ENCODE measurements at regions not wholly inside any gene's neighbourhood (a gene's known extent, or its start where the extent isn't known, plus 50 kb on each side); places are given as distances from the start of the nearest gene placed in this dataset.

DNA sequence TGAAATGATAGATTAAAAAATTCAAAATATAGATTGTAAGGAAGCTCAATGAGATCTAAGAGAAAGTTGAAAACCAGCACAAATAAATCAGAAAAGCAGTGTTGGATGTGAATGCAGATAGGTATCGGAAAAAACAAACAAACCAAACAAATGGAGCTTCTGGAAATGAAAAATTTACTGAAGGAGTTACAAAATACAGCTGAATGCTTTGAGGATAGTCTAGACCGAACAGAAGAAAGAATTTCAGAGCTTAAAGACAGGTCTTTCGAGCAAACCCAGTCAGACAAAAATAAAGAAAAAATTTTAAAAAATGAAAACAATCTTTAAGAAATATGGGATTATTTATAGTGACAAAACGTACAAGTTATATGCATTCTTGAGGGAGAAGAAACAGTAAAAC lies 146.7 kb downstream of the FAM83B start:
- DNase-seq (ENCODE audit: low read depth, low spot score), result no peak
- no peaks in the 10 kb centered on the region for H3K9me2 ChIP-seq (ENCODE audit: insufficient read depth)
- H3K36me3 ChIP-seq (ENCODE audit: control insufficient read depth in 1 of 2, insufficient read depth in 2 of 2, low read length in 2 of 2), result no peaks in the 10 kb centered on the region
- H3K27ac ChIP-seq (ENCODE audit: low read depth, low read length), result no peak overlapping the region
- intact Hi-C loops (cut with micrococcal nuclease), result no loop called here
- no TSS peak for BruUV-seq (replicated peaks)
- H4K20me1 ChIP-seq (ENCODE audit: insufficient read depth), result no peaks in the 10 kb centered on the region
- no peak for TF ChIP-seq YY1 (IDR thresholded peaks at IDR 0.05; ENCODE audit: extremely low read depth, insufficient replicate concordance, low read depth, low read length)
- no peak for TF ChIP-seq SIN3A (IDR thresholded peaks at IDR 0.05; ENCODE audit: low read depth)
- no peak for TF ChIP-seq ZNF274 (IDR thresholded peaks at IDR 0.05; ENCODE audit: low read depth, low read length)
- TF ChIP-seq SRF (IDR thresholded peaks at IDR 0.05; ENCODE audit: low read depth), result no peak
- TF ChIP-seq POLR2AphosphoS5 (IDR thresholded peaks at IDR 0.05; ENCODE audit: low read depth, low read length), result no peak
- TF ChIP-seq EGR1 (IDR thresholded peaks at IDR 0.05; ENCODE audit: low read depth), result no peak
- TF ChIP-seq TCF7L2 (IDR thresholded peaks at IDR 0.05; ENCODE audit: borderline replicate concordance, extremely low read depth, insufficient read depth, insufficient read length), result no peak
- TF ChIP-seq ZFX (IDR thresholded peaks at IDR 0.05), result no peak
- TF ChIP-seq, protein P1, sequence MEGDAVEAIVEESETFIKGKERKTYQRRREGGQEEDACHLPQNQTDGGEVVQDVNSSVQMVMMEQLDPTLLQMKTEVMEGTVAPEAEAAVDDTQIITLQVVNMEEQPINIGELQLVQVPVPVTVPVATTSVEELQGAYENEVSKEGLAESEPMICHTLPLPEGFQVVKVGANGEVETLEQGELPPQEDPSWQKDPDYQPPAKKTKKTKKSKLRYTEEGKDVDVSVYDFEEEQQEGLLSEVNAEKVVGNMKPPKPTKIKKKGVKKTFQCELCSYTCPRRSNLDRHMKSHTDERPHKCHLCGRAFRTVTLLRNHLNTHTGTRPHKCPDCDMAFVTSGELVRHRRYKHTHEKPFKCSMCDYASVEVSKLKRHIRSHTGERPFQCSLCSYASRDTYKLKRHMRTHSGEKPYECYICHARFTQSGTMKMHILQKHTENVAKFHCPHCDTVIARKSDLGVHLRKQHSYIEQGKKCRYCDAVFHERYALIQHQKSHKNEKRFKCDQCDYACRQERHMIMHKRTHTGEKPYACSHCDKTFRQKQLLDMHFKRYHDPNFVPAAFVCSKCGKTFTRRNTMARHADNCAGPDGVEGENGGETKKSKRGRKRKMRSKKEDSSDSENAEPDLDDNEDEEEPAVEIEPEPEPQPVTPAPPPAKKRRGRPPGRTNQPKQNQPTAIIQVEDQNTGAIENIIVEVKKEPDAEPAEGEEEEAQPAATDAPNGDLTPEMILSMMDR (IDR thresholded peaks at IDR 0.05 in 2 of 3, conservative IDR thresholded peaks at IDR 0.05 in 1 of 3; ENCODE audit: borderline replicate concordance in 1 of 3, insufficient read depth in 1 of 3, low read depth in 2 of 3, low read length in 2 of 3), result no peak
- H3K9me3 ChIP-seq (ENCODE audit: control insufficient read depth in 1 of 2, insufficient read depth in 1 of 2, low read depth in 1 of 2, low read length in 2 of 2), result no peaks in the 10 kb centered on the region
- H3K4me1 ChIP-seq (ENCODE audit: control insufficient read depth in 1 of 2, insufficient read depth in 2 of 2, low read length in 2 of 2), result peaks cover 0 to 8% of the 10 kb centered on the region in 2 experiments; a peak in 2 of 4 replicates
- H3K4me2 ChIP-seq (ENCODE audit: low read length), result no peak overlapping the region
- no peak overlapping the region for H3K9ac ChIP-seq (ENCODE audit: low read length)
- no peaks in the 10 kb centered on the region for H3K27me3 ChIP-seq (ENCODE audit: insufficient read depth, low read length)
- ATAC-seq, result no peak
- no peak overlapping the region for H2AFZ ChIP-seq (ENCODE audit: low read depth, low read length, poor library complexity, severe bottlenecking)
- H3K79me2 ChIP-seq (ENCODE audit: insufficient read depth, low read length), result no peaks in the 10 kb centered on the region
- POLR2A ChIA-PET, result no interaction called here
- no peak overlapping the region for H3K4me3 ChIP-seq (replicated peaks in 1 of 2; ENCODE audit: low read depth in 1 of 2, low read length in 2 of 2)
- RAD21 ChIA-PET (ENCODE audit: low non-redundant PET in 1 of 2, low total read pairs in 2 of 2, uncharacterized antibody in 2 of 2, unreplicated experiment in 2 of 2), result no interaction called here
- CTCF ChIA-PET, result no interaction called here

DNA sequence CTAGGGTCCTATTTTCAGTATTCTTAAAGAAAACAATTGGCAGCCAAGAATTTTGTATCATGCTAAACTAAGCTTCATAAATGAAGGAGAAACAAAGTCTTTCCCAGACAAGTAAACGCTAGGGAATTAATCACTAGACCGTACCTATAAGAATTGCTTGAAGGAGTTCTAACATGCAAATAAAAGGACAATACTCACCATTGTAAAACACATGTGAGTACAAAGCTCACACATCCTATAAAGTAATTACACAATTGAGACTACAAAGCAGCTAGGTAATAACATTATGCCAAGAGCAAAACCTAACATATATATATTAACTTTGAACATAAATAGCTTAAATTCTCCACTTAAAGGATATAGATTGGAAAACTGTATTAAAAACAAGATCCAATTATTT lies 147.4 kb downstream of the FAM83B start:
- Histone ChIP-seq H3K9me3 (ENCODE audit: control insufficient read depth in 1 of 2, insufficient read depth in 1 of 2, low read depth in 1 of 2, low read length in 2 of 2) (no peaks in the 10 kb centered on the region), H2AFZ (ENCODE audit: low read depth, low read length, poor library complexity, severe bottlenecking) (no peak overlapping the region), H3K9ac (ENCODE audit: low read length) (no peak overlapping the region), H3K4me2 (ENCODE audit: low read length) (no peak overlapping the region), H3K4me3 (replicated peaks in 1 of 2; ENCODE audit: low read depth in 1 of 2, low read length in 2 of 2) (no peak overlapping the region), H3K79me2 (ENCODE audit: insufficient read depth, low read length) (no peaks in the 10 kb centered on the region), H3K4me1 (ENCODE audit: control insufficient read depth in 1 of 2, insufficient read depth in 2 of 2, low read length in 2 of 2) (peaks cover 0 to 2% of the 10 kb centered on the region in 2 experiments; a peak in 1 of 4 replicates), H3K27me3 (ENCODE audit: insufficient read depth, low read length) (no peaks in the 10 kb centered on the region), H3K36me3 (ENCODE audit: control insufficient read depth in 1 of 2, insufficient read depth in 2 of 2, low read length in 2 of 2) (no peaks in the 10 kb centered on the region), H4K20me1 (ENCODE audit: insufficient read depth) (no peaks in the 10 kb centered on the region), H3K9me2 (ENCODE audit: insufficient read depth) (no peaks in the 10 kb centered on the region), H3K27ac (ENCODE audit: low read depth, low read length) (no peak overlapping the region)
- ChIA-PET POLR2A (no interaction called here), CTCF (no interaction called here), RAD21 (ENCODE audit: low non-redundant PET in 1 of 2, low total read pairs in 2 of 2, uncharacterized antibody in 2 of 2, unreplicated experiment in 2 of 2) (no interaction called here)
- intact Hi-C loops (cut with micrococcal nuclease), result no loop called here
- DNase-seq (ENCODE audit: low read depth, low spot score) (no peak), ATAC-seq (no peak)
- BruUV-seq (replicated peaks), result no TSS peak
- TF ChIP-seq YY1 (IDR thresholded peaks at IDR 0.05; ENCODE audit: extremely low read depth, insufficient replicate concordance, low read depth, low read length) (no peak), ZFX (IDR thresholded peaks at IDR 0.05) (no peak), FOSL1 (IDR thresholded peaks at IDR 0.05; ENCODE audit: low read depth) (no peak), SRF (IDR thresholded peaks at IDR 0.05; ENCODE audit: low read depth) (no peak), EZH2phosphoT487 (IDR thresholded peaks at IDR 0.05; ENCODE audit: borderline replicate concordance) (no peak), ZNF274 (IDR thresholded peaks at IDR 0.05; ENCODE audit: low read depth, low read length) (no peak), RAD21 (IDR thresholded peaks at IDR 0.05; ENCODE audit: low read depth) (no peak), TCF7L2 (IDR thresholded peaks at IDR 0.05; ENCODE audit: borderline replicate concordance, extremely low read depth, insufficient read depth, insufficient read length) (no peak), EZH2 (IDR thresholded peaks at IDR 0.05) (no peak)
- TF ChIP-seq, protein P2, sequence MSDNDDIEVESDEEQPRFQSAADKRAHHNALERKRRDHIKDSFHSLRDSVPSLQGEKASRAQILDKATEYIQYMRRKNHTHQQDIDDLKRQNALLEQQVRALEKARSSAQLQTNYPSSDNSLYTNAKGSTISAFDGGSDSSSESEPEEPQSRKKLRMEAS (IDR thresholded peaks at IDR 0.05), result no peak
- TF ChIP-seq, protein P3, sequence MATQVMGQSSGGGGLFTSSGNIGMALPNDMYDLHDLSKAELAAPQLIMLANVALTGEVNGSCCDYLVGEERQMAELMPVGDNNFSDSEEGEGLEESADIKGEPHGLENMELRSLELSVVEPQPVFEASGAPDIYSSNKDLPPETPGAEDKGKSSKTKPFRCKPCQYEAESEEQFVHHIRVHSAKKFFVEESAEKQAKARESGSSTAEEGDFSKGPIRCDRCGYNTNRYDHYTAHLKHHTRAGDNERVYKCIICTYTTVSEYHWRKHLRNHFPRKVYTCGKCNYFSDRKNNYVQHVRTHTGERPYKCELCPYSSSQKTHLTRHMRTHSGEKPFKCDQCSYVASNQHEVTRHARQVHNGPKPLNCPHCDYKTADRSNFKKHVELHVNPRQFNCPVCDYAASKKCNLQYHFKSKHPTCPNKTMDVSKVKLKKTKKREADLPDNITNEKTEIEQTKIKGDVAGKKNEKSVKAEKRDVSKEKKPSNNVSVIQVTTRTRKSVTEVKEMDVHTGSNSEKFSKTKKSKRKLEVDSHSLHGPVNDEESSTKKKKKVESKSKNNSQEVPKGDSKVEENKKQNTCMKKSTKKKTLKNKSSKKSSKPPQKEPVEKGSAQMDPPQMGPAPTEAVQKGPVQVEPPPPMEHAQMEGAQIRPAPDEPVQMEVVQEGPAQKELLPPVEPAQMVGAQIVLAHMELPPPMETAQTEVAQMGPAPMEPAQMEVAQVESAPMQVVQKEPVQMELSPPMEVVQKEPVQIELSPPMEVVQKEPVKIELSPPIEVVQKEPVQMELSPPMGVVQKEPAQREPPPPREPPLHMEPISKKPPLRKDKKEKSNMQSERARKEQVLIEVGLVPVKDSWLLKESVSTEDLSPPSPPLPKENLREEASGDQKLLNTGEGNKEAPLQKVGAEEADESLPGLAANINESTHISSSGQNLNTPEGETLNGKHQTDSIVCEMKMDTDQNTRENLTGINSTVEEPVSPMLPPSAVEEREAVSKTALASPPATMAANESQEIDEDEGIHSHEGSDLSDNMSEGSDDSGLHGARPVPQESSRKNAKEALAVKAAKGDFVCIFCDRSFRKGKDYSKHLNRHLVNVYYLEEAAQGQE (IDR thresholded peaks at IDR 0.05; ENCODE audit: low read depth), result no peak

Data from HCT116 (cell line).